K562 (cell line): ENCODE measurements at regions not wholly inside any gene's neighbourhood (a gene's known extent, or its start where the extent isn't known, plus 50 kb on each side); places are given as distances from the start of the nearest gene placed in this dataset.

ENCODE experiments used
- CHD4 ChIP-seq: fragments of 200-600 bp; sonication (generic); IDR thresholded peaks from 3 replicates; pipeline ENCODE4 v1.6.1; 2012; ENCODE audit warnings: low read depth, mild to moderate bottlenecking, mixed read lengths, low read length, inconsistent platforms; ENCODE audit not compliant: insufficient read depth, insufficient replicate concordance, poor library complexity, severe bottlenecking
- NFRKB ChIP-seq: fragments of 450-650 bp; IDR thresholded peaks from 2 replicates; pipeline ENCODE4 v1.6.1; 2016; ENCODE audit warnings: low read depth
- POLR2A ChIP-seq: fragments of 450-650 bp; conservative IDR thresholded peaks from 2 replicates; pipeline ENCODE4 v1.6.1; 2016
- POLR2AphosphoS5 ChIP-seq: IDR thresholded peaks from 2 replicates; pipeline ENCODE4 v1.6.1; 2011; ENCODE audit warnings: mild to moderate bottlenecking, low read depth, low read length, moderate library complexity; ENCODE audit not compliant: control insufficient read depth, insufficient read depth
- ZNF174 ChIP-seq: fragments of 250-450 bp; sonication (Bioruptor Pico); IDR thresholded peaks from 2 replicates; pipeline ENCODE4 v1.4.0; 2020; ENCODE audit warnings: mild to moderate bottlenecking
- ZNF589 ChIP-seq: fragments of 200-800 bp; sonication (Bioruptor generic); IDR thresholded peaks from 2 replicates; pipeline ENCODE4 v1.6.1; 2016; ENCODE audit warnings: low read depth, missing genetic modification characterization, missing compliant biosample characterization

- TF ChIP-seq POLR2A (no peak), CHD4 (no peak), ZNF589 (CRISPR knock-in tag) (no peak), NFRKB (no peak), POLR2AphosphoS5 (no peak), ZNF174 (CRISPR knock-in tag) (no peak)
These were observed 211.9 kb upstream of the PMEPA1 start for GRCh38 chr20:57921676-57922075.
